Endodermal cell (in vitro differentiated cells): ENCODE measurements at regions not wholly inside any gene's neighbourhood (a gene's known extent, or its start where the extent isn't known, plus 50 kb on each side); places are given as distances from the start of the nearest gene placed in this dataset.

Source experiments
- DNase-seq: peaks from one replicate; pipeline ENCODE4 v3.0.0-alpha.2; 2017
- H3K27ac ChIP-seq: 2 replicates; pipeline ENCODE4 v1.5.1; 2013; ENCODE audit warnings: mild to moderate bottlenecking, low read depth, low read length, moderate library complexity
- H3K27me3 ChIP-seq: 2 replicates; pipeline ENCODE4 v1.6.1; 2013; ENCODE audit warnings: mild to moderate bottlenecking, low read length, moderate library complexity; ENCODE audit not compliant: insufficient read depth, control insufficient read depth, poor library complexity, severe bottlenecking
- H3K36me3 ChIP-seq: 2 replicates; pipeline ENCODE4 v1.7.0; 2013; ENCODE audit warnings: mild to moderate bottlenecking, low read length, moderate library complexity; ENCODE audit not compliant: control insufficient read depth, insufficient read depth
- H3K4me1 ChIP-seq: one replicate; pipeline ENCODE4 v1.7.0; 2013; ENCODE audit warnings: low read length; ENCODE audit not compliant: control insufficient read depth, insufficient read depth
- H3K4me3 ChIP-seq: 2 replicates; pipeline ENCODE4 v1.5.1; 2013; ENCODE audit warnings: mild to moderate bottlenecking, low read length, moderate library complexity
- H3K9ac ChIP-seq: 2 replicates; pipeline ENCODE4 v1.6.1; 2013; ENCODE audit warnings: mild to moderate bottlenecking, low read length, moderate library complexity; ENCODE audit not compliant: poor library complexity, severe bottlenecking; ENCODE audit errors: extremely low read depth
- H3K9me3 ChIP-seq: 2 replicates; pipeline ENCODE4 v1.6.1; 2013; ENCODE audit warnings: mild to moderate bottlenecking, low read length, moderate library complexity; ENCODE audit not compliant: control insufficient read depth
- H3K27ac Mint-ChIP-seq: 2 replicates; pipeline ENCODE4 v1.8.0; 2020; ENCODE audit warnings: mixed read lengths
- H3K27me3 Mint-ChIP-seq: 2 replicates; pipeline ENCODE4 v1.8.0; 2021; ENCODE audit warnings: mild to moderate bottlenecking, mixed read lengths; ENCODE audit not compliant: insufficient read depth
- H3K36me3 Mint-ChIP-seq: 2 replicates; pipeline ENCODE4 v1.8.0; 2020; ENCODE audit warnings: low read depth, mixed read lengths
- H3K4me1 Mint-ChIP-seq: 2 replicates; pipeline ENCODE4 v1.8.0; 2020; ENCODE audit warnings: mixed read lengths
- H3K4me3 Mint-ChIP-seq: 2 replicates; pipeline ENCODE4 v1.8.0; 2020; ENCODE audit warnings: mild to moderate bottlenecking, moderate library complexity, mixed read lengths
- H3K9me3 Mint-ChIP-seq: 2 replicates; pipeline ENCODE4 v1.8.0; 2020; ENCODE audit warnings: mild to moderate bottlenecking, mixed read lengths
- WGBS, 2 experiments: methylation state at CpG; one replicate each; pipeline versions ENCODE4 v1.1.5 to v1.1.7; 2013; ENCODE audit warnings: missing lambda C conversion rate in 2 of 2, mixed read lengths in 1 of 2; ENCODE audit not compliant: insufficient coverage in 1 of 2, insufficient read length in 1 of 2; 5-methylcytosine and 5-hydroxymethylcytosine counted together
- TF ChIP-seq, protein P1 (sequence below): fragments of 200-600 bp; sonication (generic); conservative IDR thresholded peaks from 2 replicates; pipeline ENCODE4 v1.5.0; 2021; ENCODE audit warnings: antibody characterized with exemption, mild to moderate bottlenecking

DNA sequence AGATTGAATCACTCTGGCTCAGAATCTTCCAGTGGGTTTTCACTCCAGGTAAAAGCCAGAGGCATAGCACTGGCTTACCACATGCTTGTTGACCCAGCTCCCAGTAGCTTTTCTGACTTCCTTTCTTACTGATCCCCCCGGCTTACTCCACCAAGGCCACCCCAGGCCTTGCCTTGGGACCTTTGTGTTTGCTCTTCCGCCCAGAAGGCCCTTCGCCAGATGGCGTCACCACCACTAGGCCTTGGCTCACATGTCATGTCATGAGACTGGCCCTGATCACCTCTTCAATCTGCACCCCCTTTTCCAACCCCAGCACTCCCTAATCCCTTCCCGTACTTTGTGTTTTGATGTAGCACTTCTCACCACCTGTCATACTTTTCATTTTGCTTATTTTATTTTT is 98.5 kb upstream of the UMPS start:
- H3K4me3 Mint-ChIP-seq = no peak overlapping the region
- H3K27ac Mint-ChIP-seq = no peak overlapping the region

DNA sequence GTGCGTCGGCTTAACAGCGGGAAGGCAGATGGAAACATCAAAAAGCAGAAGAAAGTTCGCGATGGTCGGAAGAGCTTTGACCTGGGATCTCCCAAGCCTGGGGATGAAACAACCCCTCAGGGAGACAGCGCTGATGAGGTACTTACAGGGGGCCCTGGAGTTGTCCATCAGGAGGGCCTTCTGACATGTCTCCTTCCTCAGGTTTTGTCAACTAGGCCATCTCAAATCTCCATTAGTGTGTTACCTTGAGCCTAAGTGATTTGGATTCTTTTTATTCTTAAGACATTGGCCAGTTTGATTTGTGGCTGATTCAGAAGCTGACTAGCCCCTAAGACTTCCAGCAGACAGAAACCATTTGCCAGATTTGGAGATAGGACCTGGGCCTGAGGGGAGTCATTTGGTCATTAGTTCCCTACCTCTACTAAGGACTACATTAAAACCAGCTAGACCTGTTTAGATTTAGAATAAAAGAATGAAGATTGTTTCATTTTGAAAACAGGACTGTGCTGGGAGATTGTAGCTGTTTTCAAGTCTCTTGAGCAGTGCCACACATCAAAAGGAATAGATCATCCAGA is 97.6 kb upstream of the UMPS start:
- TF ChIP-seq, protein P1, sequence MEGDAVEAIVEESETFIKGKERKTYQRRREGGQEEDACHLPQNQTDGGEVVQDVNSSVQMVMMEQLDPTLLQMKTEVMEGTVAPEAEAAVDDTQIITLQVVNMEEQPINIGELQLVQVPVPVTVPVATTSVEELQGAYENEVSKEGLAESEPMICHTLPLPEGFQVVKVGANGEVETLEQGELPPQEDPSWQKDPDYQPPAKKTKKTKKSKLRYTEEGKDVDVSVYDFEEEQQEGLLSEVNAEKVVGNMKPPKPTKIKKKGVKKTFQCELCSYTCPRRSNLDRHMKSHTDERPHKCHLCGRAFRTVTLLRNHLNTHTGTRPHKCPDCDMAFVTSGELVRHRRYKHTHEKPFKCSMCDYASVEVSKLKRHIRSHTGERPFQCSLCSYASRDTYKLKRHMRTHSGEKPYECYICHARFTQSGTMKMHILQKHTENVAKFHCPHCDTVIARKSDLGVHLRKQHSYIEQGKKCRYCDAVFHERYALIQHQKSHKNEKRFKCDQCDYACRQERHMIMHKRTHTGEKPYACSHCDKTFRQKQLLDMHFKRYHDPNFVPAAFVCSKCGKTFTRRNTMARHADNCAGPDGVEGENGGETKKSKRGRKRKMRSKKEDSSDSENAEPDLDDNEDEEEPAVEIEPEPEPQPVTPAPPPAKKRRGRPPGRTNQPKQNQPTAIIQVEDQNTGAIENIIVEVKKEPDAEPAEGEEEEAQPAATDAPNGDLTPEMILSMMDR = no peak
- WGBS, 2 experiments = 93 to 98% methylated on average over 6 to 7 of the region's 7 CpGs
- H3K9me3 Mint-ChIP-seq = no peaks in the 10 kb centered on the region
- Histone ChIP-seq H3K4me1 (no peaks in the 10 kb centered on the region), H3K4me3 (no peak overlapping the region), H3K9ac (no peak overlapping the region), H3K27me3 (no peaks in the 10 kb centered on the region), H3K27ac (no peak overlapping the region), H3K9me3 (no peaks in the 10 kb centered on the region), H3K36me3 (no peaks in the 10 kb centered on the region)
- no peak for DNase-seq
- H3K4me3 Mint-ChIP-seq = no peak overlapping the region
- no peaks in the 10 kb centered on the region for H3K27me3 Mint-ChIP-seq
- no peaks in the 10 kb centered on the region for H3K36me3 Mint-ChIP-seq
- peaks cover 46% of the 10 kb centered on the region for H3K4me1 Mint-ChIP-seq
- no peak overlapping the region for H3K27ac Mint-ChIP-seq

More for the DNA sequence above, 98.5 kb upstream of the UMPS start:
- Histone ChIP-seq H3K9me3 (no peaks in the 10 kb centered on the region), H3K36me3 (no peaks in the 10 kb centered on the region), H3K9ac (no peak overlapping the region), H3K27ac (no peak overlapping the region), H3K4me3 (no peak overlapping the region), H3K27me3 (no peaks in the 10 kb centered on the region), H3K4me1 (peaks cover 6% of the 10 kb centered on the region)
- Mint-ChIP-seq H3K4me1 (peaks cover 51% of the 10 kb centered on the region), H3K9me3 (no peaks in the 10 kb centered on the region), H3K27me3 (no peaks in the 10 kb centered on the region), H3K36me3 (no peaks in the 10 kb centered on the region)
- no peak for DNase-seq
- 95 to 100% methylated on average over 3 to 5 of the region's 5 CpGs for WGBS, 2 experiments
- TF ChIP-seq, protein P1 = no peak

DNA sequence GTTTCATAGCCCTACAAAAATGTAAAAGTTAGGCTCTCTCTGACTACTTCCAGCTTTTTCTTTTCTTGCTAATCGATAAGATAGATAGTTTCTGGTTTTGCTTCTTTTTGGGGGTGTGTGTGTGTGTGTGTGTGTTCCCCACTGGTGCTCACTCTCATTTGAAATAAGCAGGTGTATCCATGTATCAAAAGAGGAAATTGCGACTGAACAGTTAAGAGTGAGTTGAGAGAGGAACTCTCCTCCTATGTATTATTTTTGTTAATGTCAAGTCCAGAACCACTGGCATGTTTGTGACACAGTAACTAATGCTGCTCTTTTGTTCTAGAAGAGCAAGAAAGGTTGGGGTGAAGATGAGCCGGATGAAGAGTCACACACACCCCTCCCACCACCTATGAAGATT is 96.7 kb upstream of the UMPS start:
- H3K9me3 Mint-ChIP-seq = no peaks in the 10 kb centered on the region
- no peaks in the 10 kb centered on the region for H3K36me3 ChIP-seq
- no peak for DNase-seq
- H3K36me3 Mint-ChIP-seq = no peaks in the 10 kb centered on the region
- no peaks in the 10 kb centered on the region for H3K27me3 Mint-ChIP-seq
- WGBS, 2 experiments = 89% methylated on average over 2 of the region's 3 CpGs; no CpG with 5 or more reads in 1 of the 2 experiments
- no peak overlapping the region for H3K9ac ChIP-seq
- no peaks in the 10 kb centered on the region for H3K27me3 ChIP-seq
- H3K9me3 ChIP-seq = no peaks in the 10 kb centered on the region
- H3K4me1 Mint-ChIP-seq = peaks cover 47% of the 10 kb centered on the region
- H3K4me3 ChIP-seq = no peak overlapping the region
- H3K4me1 ChIP-seq = no peaks in the 10 kb centered on the region
- no peak overlapping the region for H3K27ac ChIP-seq
- H3K27ac Mint-ChIP-seq = no peak overlapping the region
- TF ChIP-seq, protein P1 = no peak
- no peak overlapping the region for H3K4me3 Mint-ChIP-seq
